ENCODE measurements at regions not wholly inside any gene's neighbourhood (a gene's known extent, or its start where the extent isn't known, plus 50 kb on each side); places are given as distances from the start of the nearest gene placed in this dataset.

GRCh38 chr2:64831977-64832328 is 157.2 kb upstream of the SLC1A4 start:
- no peak overlapping the region for H3K4me3 ChIP-seq (replicated peaks; ENCODE audit: low read depth, low read length)
- TF ChIP-seq CTCF (IDR thresholded peaks at IDR 0.05; ENCODE audit: low read length, missing control alignments): no peak
- no peak for DNase-seq (ENCODE audit: low read depth)

- TF ChIP-seq CTCF (IDR thresholded peaks at IDR 0.05; ENCODE audit: low read length, missing control alignments): no peak
- DNase-seq (ENCODE audit: low read depth): no peak
- no peak overlapping the region for H3K4me3 ChIP-seq (replicated peaks; ENCODE audit: low read depth, low read length)
Observed at GRCh38 chr2:64832936-64833335, 156.3 kb upstream of the SLC1A4 start.

- no peak for DNase-seq (ENCODE audit: low read depth)
- no peak overlapping the region for H3K4me3 ChIP-seq (replicated peaks; ENCODE audit: low read depth, low read length)
- no peak for TF ChIP-seq CTCF (IDR thresholded peaks at IDR 0.05; ENCODE audit: low read length, missing control alignments)
Observed at GRCh38 chr2:64836566-64836965, 152.6 kb upstream of the SLC1A4 start.

- no peak for TF ChIP-seq CTCF (IDR thresholded peaks at IDR 0.05; ENCODE audit: low read length, missing control alignments)
- DNase-seq (ENCODE audit: low read depth): no peak
- H3K4me3 ChIP-seq (replicated peaks; ENCODE audit: low read depth, low read length): no peak overlapping the region
Observed at GRCh38 chr2:64837116-64837731, 152.0 kb upstream of the SLC1A4 start.

- no peak for TF ChIP-seq CTCF (IDR thresholded peaks at IDR 0.05; ENCODE audit: low read length, missing control alignments)
- H3K4me3 ChIP-seq (replicated peaks; ENCODE audit: low read depth, low read length): no peak overlapping the region
- DNase-seq (ENCODE audit: low read depth): no peak
Observed at GRCh38 chr2:64837925-64838641, 151.1 kb upstream of the SLC1A4 start.

GRCh38 chr2:64838817-64839216 is 150.4 kb upstream of the SLC1A4 start:
- TF ChIP-seq CTCF (IDR thresholded peaks at IDR 0.05; ENCODE audit: low read length, missing control alignments): no peak
- H3K4me3 ChIP-seq (replicated peaks; ENCODE audit: low read depth, low read length): no peak overlapping the region
- peak; percentile 70 for DNase-seq (ENCODE audit: low read depth)

- DNase-seq (ENCODE audit: low read depth): no peak
- no peak for TF ChIP-seq CTCF (IDR thresholded peaks at IDR 0.05; ENCODE audit: low read length, missing control alignments)
- H3K4me3 ChIP-seq (replicated peaks; ENCODE audit: low read depth, low read length): no peak overlapping the region
Observed at GRCh38 chr2:64839844-64840243, 149.4 kb upstream of the SLC1A4 start.

Data from fibroblast of pulmonary artery (primary cell).